T-cell (primary cell): ENCODE measurements at regions not wholly inside any gene's neighbourhood (a gene's known extent, or its start where the extent isn't known, plus 50 kb on each side); places are given as distances from the start of the nearest gene placed in this dataset.

Experiments
- ATAC-seq, 4 experiments: fragments of 200-7000 bp in 3 of 4; fragments of 150-1000 bp in 1 of 4; cut with Tn5 transposase; replicated peaks in 1 of 4; 1 replicate in 3 of 4; 2 replicates in 1 of 4; pipeline ENCODE4 v1.10.0; 2021; ENCODE audit warnings: moderate library complexity in 3 of 4, mild to moderate bottlenecking in 2 of 4, moderate number of reproducible peaks in 1 of 4
- CTCF ChIA-PET, 2 donors: fragments of 300-600 bp; sonication (Branson Sonifier 250); formaldehyde crosslinking; loops; one replicate each; lab custom pipeline; 2022; ENCODE audit warnings: antibody characterized with exemption in 2 of 2; lab: Charles Lee
- POLR2A ChIA-PET, 2 donors: fragments of 300-600 bp; sonication (Branson Sonifier 250); formaldehyde crosslinking; loops; one replicate each; lab custom pipeline; 2022; ENCODE audit warnings: antibody characterized with exemption in 2 of 2; lab: Charles Lee
- DNase-seq, 35 experiments: peaks; one replicate each; pipeline versions ENCODE4 v3.0.0 to v3.0.0-alpha.2; 2013 to 2023
- H3K27ac ChIP-seq: one replicate; pipeline ENCODE4 v1.5.1; 2013; ENCODE audit warnings: low read length
- H3K27me3 ChIP-seq, 2 experiments: replicated peaks in 1 of 2; 1 replicate in 1 of 2; 2 replicates in 1 of 2; pipeline versions ENCODE4 v1.6.1 to v1.7.0; 2013; ENCODE audit warnings: low read length in 1 of 2, mixed read lengths in 1 of 2; ENCODE audit not compliant: control insufficient read depth in 2 of 2, insufficient read depth in 2 of 2; ENCODE audit errors: extremely low read depth in 1 of 2
- H3K36me3 ChIP-seq, 2 donors: 1 replicate in 1 of 2; 2 replicates in 1 of 2; pipeline versions ENCODE4 v1.6.1 to v1.7.0; 2013; ENCODE audit warnings: low read length in 1 of 2; ENCODE audit not compliant: control insufficient read depth in 2 of 2, insufficient read depth in 1 of 2; ENCODE audit errors: extremely low read depth in 1 of 2
- H3K4me1 ChIP-seq, 2 experiments: 1 replicate in 1 of 2; 2 replicates in 1 of 2; pipeline versions ENCODE4 v1.6.1 to v1.7.0; 2013; ENCODE audit warnings: low read length in 2 of 2, mixed read lengths in 1 of 2; ENCODE audit not compliant: insufficient read depth in 2 of 2, control insufficient read depth in 1 of 2; ENCODE audit errors: extremely low read depth in 1 of 2
- H3K4me3 ChIP-seq, 2 donors: 1 replicate in 1 of 2; 2 replicates in 1 of 2; pipeline versions ENCODE4 v1.5.1 to v1.7.0; 2013; ENCODE audit warnings: mild to moderate bottlenecking in 2 of 2, low read length in 1 of 2, moderate library complexity in 1 of 2; ENCODE audit not compliant: control insufficient read depth in 1 of 2; ENCODE audit errors: extremely low read depth in 1 of 2
- H3K9me3 ChIP-seq: 2 replicates; pipeline ENCODE4 v1.7.0; 2013
- H3K27ac Mint-ChIP-seq, 2 donors: one replicate each; pipeline ENCODE4 v1.8.0; 2020 to 2021; ENCODE audit warnings: mild to moderate bottlenecking in 2 of 2, mixed read lengths in 2 of 2
- H3K27me3 Mint-ChIP-seq, 2 donors: one replicate each; pipeline ENCODE4 v1.8.0; 2021 to 2022; ENCODE audit warnings: mixed read lengths in 2 of 2
- H3K36me3 Mint-ChIP-seq: one replicate; pipeline ENCODE4 v1.8.0; 2021; ENCODE audit warnings: mixed read lengths
- H3K4me1 Mint-ChIP-seq, 3 donors: one replicate each; pipeline ENCODE4 v1.8.0; 2020 to 2022; ENCODE audit warnings: mixed read lengths in 3 of 3, mild to moderate bottlenecking in 1 of 3
- H3K4me3 Mint-ChIP-seq, 3 donors: one replicate each; pipeline ENCODE4 v1.8.0; 2020 to 2022; ENCODE audit warnings: mild to moderate bottlenecking in 3 of 3, mixed read lengths in 3 of 3, moderate library complexity in 3 of 3
- H3K9me3 Mint-ChIP-seq, 3 donors: one replicate each; pipeline ENCODE4 v1.8.0; 2020 to 2022; ENCODE audit warnings: mixed read lengths in 3 of 3
- WGBS: methylation state at CpG from one replicate; pipeline ENCODE4 v1.1.5; 2013; ENCODE audit warnings: missing lambda C conversion rate; ENCODE audit not compliant: insufficient coverage; 5-methylcytosine and 5-hydroxymethylcytosine counted together

DNA sequence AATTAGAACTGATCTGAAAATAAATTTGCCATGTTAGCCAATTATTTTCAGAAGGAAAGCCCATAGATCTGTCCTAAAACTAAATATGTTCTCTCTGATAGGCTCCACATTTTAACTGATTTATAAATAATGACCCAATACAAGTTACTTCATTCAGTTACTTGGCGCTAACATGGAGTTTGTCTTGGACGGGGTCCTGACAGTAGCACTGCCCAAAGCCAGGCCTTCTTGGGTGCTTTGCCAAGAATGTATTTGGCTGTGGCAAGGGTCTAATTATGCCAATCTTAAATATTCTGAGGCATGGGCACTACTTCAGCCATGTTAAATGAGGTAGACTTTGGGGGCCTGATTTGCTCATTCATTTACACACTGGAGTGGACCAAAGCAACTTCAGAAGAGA is 135.0 kb upstream of the PKDCC start:
- CTCF ChIA-PET, result no interaction called here
- POLR2A ChIA-PET, result no interaction called here
- no peaks in the 10 kb centered on the region for H3K36me3 Mint-ChIP-seq
- H3K9me3 ChIP-seq, result no peaks in the 10 kb centered on the region
- no peaks in the 10 kb centered on the region for H3K36me3 ChIP-seq
- H3K4me3 ChIP-seq, result no peak overlapping the region
- WGBS, result no CpG with 5 or more reads among the region's 2 CpGs
- DNase-seq (no peak), ATAC-seq (no peak)
- H3K27me3 ChIP-seq, result peaks cover 0 to 2% of the 10 kb centered on the region in 2 experiments
- no peak overlapping the region for H3K27ac Mint-ChIP-seq
- no peaks in the 10 kb centered on the region for H3K9me3 Mint-ChIP-seq
- no peak overlapping the region for H3K4me3 Mint-ChIP-seq
- H3K27me3 Mint-ChIP-seq, result peaks cover 17 to 29% of the 10 kb centered on the region in 2 donors
- no peaks in the 10 kb centered on the region for H3K4me1 ChIP-seq
- H3K4me1 Mint-ChIP-seq, result peaks cover 0 to 3% (median 0%) of the 10 kb centered on the region in 3 donors
- H3K27ac ChIP-seq, result no peak overlapping the region

DNA sequence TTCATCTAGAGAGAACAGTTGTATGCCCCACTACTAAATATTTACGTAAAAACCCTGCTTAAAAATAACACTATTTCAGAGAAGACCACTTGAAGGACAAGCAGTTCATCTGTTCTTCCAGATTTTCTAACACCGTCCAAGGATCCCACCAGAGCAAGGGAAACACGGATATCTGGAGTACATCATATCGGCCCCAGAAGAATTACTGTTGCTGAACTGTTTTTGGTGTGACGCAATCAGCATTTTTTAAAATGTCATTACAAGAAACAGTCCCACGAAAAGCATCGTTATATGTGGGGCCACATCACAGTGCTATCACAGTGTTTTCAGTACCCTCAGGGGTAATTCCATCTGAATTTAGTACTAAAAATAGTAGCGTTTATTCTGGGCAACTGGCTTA is 134.5 kb upstream of the PKDCC start:
- WGBS, result 88% methylated on average over 6 of the region's 8 CpGs
- H3K4me3 Mint-ChIP-seq, result no peak overlapping the region
- POLR2A ChIA-PET, result no interaction called here
- Histone ChIP-seq H3K9me3 (no peaks in the 10 kb centered on the region), H3K36me3 (no peaks in the 10 kb centered on the region), H3K4me3 (no peak overlapping the region), H3K27ac (no peak overlapping the region), H3K27me3 (peaks cover 0 to 2% of the 10 kb centered on the region in 2 experiments), H3K4me1 (no peaks in the 10 kb centered on the region)
- H3K36me3 Mint-ChIP-seq, result no peaks in the 10 kb centered on the region
- no peak overlapping the region for H3K27ac Mint-ChIP-seq
- DNase-seq (no peak), ATAC-seq (no peak)
- CTCF ChIA-PET, result no interaction called here
- peaks cover 15 to 24% of the 10 kb centered on the region in 2 donors for H3K27me3 Mint-ChIP-seq
- H3K4me1 Mint-ChIP-seq, result peaks cover 0 to 3% (median 0%) of the 10 kb centered on the region in 3 donors
- no peaks in the 10 kb centered on the region for H3K9me3 Mint-ChIP-seq

DNA sequence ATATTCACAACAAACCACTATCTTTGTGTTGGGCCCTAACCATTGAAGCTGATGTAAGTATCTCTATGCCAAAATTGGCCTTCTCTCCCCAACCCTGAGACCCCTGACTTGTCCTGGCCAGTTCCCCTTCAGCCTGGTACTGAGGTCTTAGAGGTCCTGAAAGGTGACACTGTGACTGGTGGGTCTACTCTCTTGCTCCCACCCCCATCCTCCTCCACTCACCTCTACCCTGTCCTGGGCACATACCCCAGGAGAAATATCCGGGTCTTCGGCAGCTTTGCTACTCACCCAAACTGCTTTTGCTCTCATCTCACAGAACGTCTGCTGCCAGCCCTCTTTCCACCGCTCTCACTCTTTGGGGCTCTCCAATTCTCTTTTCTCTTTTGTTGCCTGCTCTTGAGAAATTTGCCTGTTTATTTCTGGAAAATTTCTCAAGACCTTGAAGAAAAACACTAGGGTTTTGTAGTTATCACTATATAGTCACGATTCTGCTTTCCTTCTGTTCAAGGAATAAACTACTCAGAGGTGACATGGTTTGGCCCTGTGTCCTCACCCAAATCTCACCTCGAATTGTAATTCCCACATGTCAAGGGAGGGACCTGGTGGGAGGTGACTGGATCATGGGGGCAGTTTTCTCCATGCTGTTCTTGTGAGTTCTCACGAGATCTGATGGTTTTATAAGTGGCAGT is 133.8 kb upstream of the PKDCC start:
- H3K4me3 Mint-ChIP-seq, result no peak overlapping the region

DNA sequence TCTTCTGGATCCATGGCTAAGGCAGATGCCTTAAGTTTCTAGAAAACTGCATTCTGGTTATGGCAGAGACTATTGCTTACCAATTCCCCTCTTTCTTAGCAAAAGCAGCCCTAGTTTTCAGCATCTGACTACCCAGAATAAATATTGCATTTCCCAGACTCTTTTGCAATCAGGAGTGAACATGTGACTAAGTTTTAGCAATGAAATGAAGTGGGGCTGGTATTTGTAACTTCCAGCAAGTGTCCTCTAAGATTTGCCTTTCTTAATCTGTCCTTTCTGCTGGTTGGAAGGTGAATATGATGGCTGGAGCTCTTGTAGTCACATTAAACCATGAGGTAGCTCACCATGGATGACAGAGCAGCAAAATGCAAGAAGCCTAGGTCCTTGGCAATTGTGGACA is 132.9 kb upstream of the PKDCC start:
- no peak overlapping the region for H3K4me3 ChIP-seq
- ChIA-PET POLR2A (no interaction called here), CTCF (no interaction called here)
- H3K4me1 Mint-ChIP-seq, result no peaks in the 10 kb centered on the region
- H3K4me1 ChIP-seq, result no peaks in the 10 kb centered on the region
- no peaks in the 10 kb centered on the region for H3K9me3 Mint-ChIP-seq
- no peaks in the 10 kb centered on the region for H3K27me3 ChIP-seq
- H3K27me3 Mint-ChIP-seq, result peaks cover 15 to 22% of the 10 kb centered on the region in 2 donors
- no peaks in the 10 kb centered on the region for H3K9me3 ChIP-seq
- ATAC-seq (no peak), DNase-seq (no peak)
- no peaks in the 10 kb centered on the region for H3K36me3 Mint-ChIP-seq
- no peak overlapping the region for H3K27ac ChIP-seq
- H3K36me3 ChIP-seq, result no peaks in the 10 kb centered on the region
- H3K27ac Mint-ChIP-seq, result no peak overlapping the region
- H3K4me3 Mint-ChIP-seq, result no peak overlapping the region

More for the DNA sequence above, 133.8 kb upstream of the PKDCC start:
- CTCF ChIA-PET, result no interaction called here
- Histone ChIP-seq H3K27me3 (peaks cover 0 to 2% of the 10 kb centered on the region in 2 experiments), H3K4me3 (no peak overlapping the region), H3K27ac (no peak overlapping the region), H3K36me3 (no peaks in the 10 kb centered on the region), H3K4me1 (no peaks in the 10 kb centered on the region), H3K9me3 (no peaks in the 10 kb centered on the region)
- Mint-ChIP-seq H3K4me1 (peaks cover 0 to 3% (median 0%) of the 10 kb centered on the region in 3 donors), H3K27ac (no peak overlapping the region), H3K27me3 (peaks cover 15 to 22% of the 10 kb centered on the region in 2 donors), H3K9me3 (no peaks in the 10 kb centered on the region), H3K36me3 (no peaks in the 10 kb centered on the region)
- POLR2A ChIA-PET, result no interaction called here
- ATAC-seq, result no peak
- whole genome bisulfite sequencing, result 94% methylated on average over 2 of the region's 7 CpGs
- no peak for DNase-seq

DNA sequence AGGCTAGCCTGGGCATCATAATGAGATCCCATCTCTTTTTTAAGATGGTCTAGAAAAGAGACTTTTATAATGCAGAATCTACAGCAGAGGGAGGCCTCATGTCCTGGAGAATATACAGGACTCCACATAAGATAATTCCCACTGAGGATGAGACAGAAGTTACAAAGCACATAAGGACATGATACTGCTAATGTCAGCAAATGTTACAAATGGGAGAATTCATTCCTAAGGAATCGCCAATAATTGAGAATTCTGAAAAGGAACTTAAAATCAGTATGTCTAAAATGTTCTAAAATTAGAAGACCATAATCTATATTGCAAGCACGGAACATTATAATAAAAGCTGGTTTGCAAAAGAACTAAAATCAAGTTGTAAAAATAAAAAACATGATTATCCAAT is 131.6 kb upstream of the PKDCC start:
- no peaks in the 10 kb centered on the region for H3K36me3 Mint-ChIP-seq
- ChIA-PET POLR2A (no interaction called here), CTCF (no interaction called here)
- Histone ChIP-seq H3K4me1 (no peaks in the 10 kb centered on the region), H3K36me3 (no peaks in the 10 kb centered on the region), H3K9me3 (no peaks in the 10 kb centered on the region), H3K4me3 (no peak overlapping the region), H3K27ac (no peak overlapping the region), H3K27me3 (no peaks in the 10 kb centered on the region)
- no peak overlapping the region for H3K27ac Mint-ChIP-seq
- no peak for ATAC-seq
- WGBS, result no CpG with 5 or more reads among the region's 2 CpGs
- H3K9me3 Mint-ChIP-seq, result no peaks in the 10 kb centered on the region
- no peak overlapping the region for H3K4me3 Mint-ChIP-seq
- no peaks in the 10 kb centered on the region for H3K4me1 Mint-ChIP-seq
- DNase-seq, result no peak
- H3K27me3 Mint-ChIP-seq, result peaks cover 15 to 22% of the 10 kb centered on the region in 2 donors

DNA sequence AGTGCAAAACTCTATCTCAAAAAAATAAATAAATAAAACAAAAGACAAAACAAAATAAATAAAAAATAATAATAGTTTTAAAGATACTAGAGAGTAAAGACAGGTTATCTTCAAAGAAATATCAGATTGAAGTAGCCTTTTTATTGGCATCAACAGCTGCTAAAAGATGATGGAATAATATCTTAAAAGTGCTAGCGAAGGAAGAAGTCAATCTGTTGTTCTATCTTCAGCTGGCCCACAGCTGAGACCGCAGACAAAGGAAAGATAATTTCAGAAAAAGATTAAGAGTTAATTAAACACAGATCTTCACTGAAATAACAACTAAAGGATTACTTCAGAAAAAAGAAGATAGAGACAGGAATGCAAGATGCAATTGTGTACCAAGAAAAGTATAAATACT is 130.2 kb upstream of the PKDCC start:
- Mint-ChIP-seq H3K4me3 (no peak overlapping the region), H3K36me3 (no peaks in the 10 kb centered on the region), H3K27me3 (peaks cover 15 to 17% of the 10 kb centered on the region in 2 donors), H3K4me1 (no peaks in the 10 kb centered on the region), H3K27ac (no peak overlapping the region), H3K9me3 (no peaks in the 10 kb centered on the region)
- Histone ChIP-seq H3K4me1 (no peaks in the 10 kb centered on the region), H3K27me3 (no peaks in the 10 kb centered on the region), H3K27ac (no peak overlapping the region), H3K36me3 (no peaks in the 10 kb centered on the region), H3K4me3 (no peak overlapping the region), H3K9me3 (no peaks in the 10 kb centered on the region)
- WGBS, result no CpG with 5 or more reads among the region's 2 CpGs
- POLR2A ChIA-PET, result no interaction called here
- CTCF ChIA-PET, result no interaction called here
- DNase-seq (no peak), ATAC-seq (no peak)

DNA sequence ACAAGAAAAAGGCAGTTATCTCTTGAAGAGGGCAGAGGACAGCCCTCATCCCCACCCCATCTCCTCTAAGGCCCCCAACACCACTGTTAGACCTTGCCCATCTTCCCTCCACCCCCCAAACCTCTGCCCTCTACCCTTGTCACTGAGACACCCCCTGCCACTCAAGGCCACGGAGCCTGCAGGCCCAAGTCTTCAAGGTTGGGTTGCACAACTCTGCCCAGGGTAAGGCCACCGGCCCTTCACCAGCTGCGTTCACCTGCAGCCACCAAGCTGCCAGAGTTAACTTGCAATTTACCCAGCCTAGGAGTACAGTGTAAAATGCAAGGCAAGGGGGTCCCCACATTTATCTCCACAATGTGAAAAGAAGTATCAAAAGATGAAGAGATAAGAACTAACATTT is 128.7 kb upstream of the PKDCC start:
- ChIA-PET CTCF (no interaction called here), POLR2A (no interaction called here)
- WGBS, result no CpG with 5 or more reads among the region's 3 CpGs
- H3K27ac Mint-ChIP-seq, result no peak overlapping the region
- no peaks in the 10 kb centered on the region for H3K9me3 ChIP-seq
- no peaks in the 10 kb centered on the region for H3K4me1 Mint-ChIP-seq
- H3K4me1 ChIP-seq, result no peaks in the 10 kb centered on the region
- no peak for DNase-seq
- H3K36me3 Mint-ChIP-seq, result no peaks in the 10 kb centered on the region
- ATAC-seq, result no peak
- H3K27ac ChIP-seq, result no peak overlapping the region
- H3K4me3 Mint-ChIP-seq, result no peak overlapping the region
- no peaks in the 10 kb centered on the region for H3K27me3 ChIP-seq
- peaks cover 12 to 17% of the 10 kb centered on the region in 2 donors for H3K27me3 Mint-ChIP-seq
- no peaks in the 10 kb centered on the region for H3K36me3 ChIP-seq
- H3K9me3 Mint-ChIP-seq, result no peaks in the 10 kb centered on the region
- H3K4me3 ChIP-seq, result no peak overlapping the region
